Trophoblast cell (in vitro differentiated cells and primary cell): ENCODE measurements at regions not wholly inside any gene's neighbourhood (a gene's known extent, or its start where the extent isn't known, plus 50 kb on each side); places are given as distances from the start of the nearest gene placed in this dataset.

Experiments
- DNase-seq, 2 donors: peaks; one replicate each; pipeline ENCODE4 v3.0.0-alpha.2; 2016
- H2AFZ ChIP-seq: 2 replicates; pipeline ENCODE4 v1.6.1; 2013; ENCODE audit warnings: low read length, moderate library complexity, mild to moderate bottlenecking; ENCODE audit not compliant: insufficient read depth, poor library complexity
- H2AK5ac ChIP-seq: 2 replicates; pipeline ENCODE4 v1.6.1; 2013; ENCODE audit warnings: mild to moderate bottlenecking, low read length
- H2BK120ac ChIP-seq: 2 replicates; pipeline ENCODE4 v1.6.1; 2013; ENCODE audit warnings: low read length, mild to moderate bottlenecking, moderate library complexity; ENCODE audit not compliant: insufficient read depth, poor library complexity
- H2BK12ac ChIP-seq: 2 replicates; pipeline ENCODE4 v1.6.1; 2013; ENCODE audit warnings: mild to moderate bottlenecking, low read length, moderate library complexity
- H2BK5ac ChIP-seq: 2 replicates; pipeline ENCODE4 v1.6.1; 2013; ENCODE audit warnings: low read length, low read depth, moderate library complexity, mild to moderate bottlenecking; ENCODE audit not compliant: poor library complexity
- H3K14ac ChIP-seq: 2 replicates; pipeline ENCODE4 v1.6.1; 2013; ENCODE audit warnings: mild to moderate bottlenecking, low read length
- H3K18ac ChIP-seq: 2 replicates; pipeline ENCODE4 v1.6.1; 2013; ENCODE audit warnings: mild to moderate bottlenecking, low read length
- H3K23ac ChIP-seq: 2 replicates; pipeline ENCODE4 v1.6.1; 2013; ENCODE audit warnings: low read length
- H3K27ac ChIP-seq: 2 replicates; pipeline ENCODE4 v1.5.1; 2013; ENCODE audit warnings: low read depth, mild to moderate bottlenecking, inconsistent platforms, low read length, moderate library complexity
- H3K27me3 ChIP-seq: 2 replicates; pipeline ENCODE4 v1.6.1; 2013; ENCODE audit warnings: inconsistent platforms, mild to moderate bottlenecking, low read length, moderate library complexity; ENCODE audit not compliant: insufficient read depth
- H3K36me3 ChIP-seq, 2 experiments: 1 replicate in 1 of 2; 2 replicates in 1 of 2; pipeline ENCODE4 v1.6.1; 2013; ENCODE audit warnings: low read length in 2 of 2, mild to moderate bottlenecking in 2 of 2, moderate library complexity in 1 of 2; ENCODE audit not compliant: insufficient read depth in 2 of 2, control insufficient read depth in 1 of 2
- H3K4ac ChIP-seq: 2 replicates; pipeline ENCODE4 v1.6.1; 2013; ENCODE audit warnings: low read depth, mild to moderate bottlenecking, low read length, moderate library complexity
- H3K4me1 ChIP-seq, 2 experiments: 1 replicate in 1 of 2; 2 replicates in 1 of 2; pipeline ENCODE4 v1.6.1; 2013; ENCODE audit warnings: low read length in 2 of 2, mild to moderate bottlenecking in 2 of 2, moderate library complexity in 1 of 2; ENCODE audit not compliant: insufficient read depth in 2 of 2, control insufficient read depth in 1 of 2
- H3K4me2 ChIP-seq: 2 replicates; pipeline ENCODE4 v1.6.1; 2013; ENCODE audit warnings: inconsistent platforms, mild to moderate bottlenecking, low read length, moderate library complexity
- H3K4me3 ChIP-seq: 2 replicates; pipeline ENCODE4 v1.5.1; 2013; ENCODE audit warnings: mild to moderate bottlenecking, low read depth, low read length, inconsistent platforms
- H3K79me1 ChIP-seq: one replicate; pipeline ENCODE4 v1.6.1; 2013; ENCODE audit warnings: low read length
- H3K79me2 ChIP-seq: 2 replicates; pipeline ENCODE4 v1.6.1; 2013; ENCODE audit warnings: low read length, mild to moderate bottlenecking; ENCODE audit not compliant: control insufficient read depth, insufficient read depth, poor library complexity
- H3K9ac ChIP-seq: 2 replicates; pipeline ENCODE4 v1.6.1; 2013; ENCODE audit warnings: mild to moderate bottlenecking, low read length
- H3K9me3 ChIP-seq: 2 replicates; pipeline ENCODE4 v1.6.1; 2013; ENCODE audit warnings: low read depth, mild to moderate bottlenecking, control low read depth, inconsistent platforms, low read length; ENCODE audit not compliant: insufficient read depth
- H4K12ac ChIP-seq: 2 replicates; pipeline ENCODE4 v1.6.1; 2013; ENCODE audit warnings: low read depth, mild to moderate bottlenecking, low read length, moderate library complexity
- H4K8ac ChIP-seq: 2 replicates; pipeline ENCODE4 v1.6.1; 2013; ENCODE audit warnings: low read depth, mild to moderate bottlenecking, low read length, moderate library complexity
- H4K91ac ChIP-seq: one replicate; pipeline ENCODE4 v1.6.1; 2013; ENCODE audit warnings: low read depth, mild to moderate bottlenecking, low read length, moderate library complexity
- WGBS: extraction: QIAGEN DNeasy Blood & Tissue Kit; methylation state at CpG from one replicate; pipeline ENCODE4 v1.1.7; 2013; ENCODE audit warnings: missing lambda C conversion rate; ENCODE audit not compliant: insufficient read length, insufficient coverage; ENCODE audit errors: extremely low coverage; 5-methylcytosine and 5-hydroxymethylcytosine counted together

DNA sequence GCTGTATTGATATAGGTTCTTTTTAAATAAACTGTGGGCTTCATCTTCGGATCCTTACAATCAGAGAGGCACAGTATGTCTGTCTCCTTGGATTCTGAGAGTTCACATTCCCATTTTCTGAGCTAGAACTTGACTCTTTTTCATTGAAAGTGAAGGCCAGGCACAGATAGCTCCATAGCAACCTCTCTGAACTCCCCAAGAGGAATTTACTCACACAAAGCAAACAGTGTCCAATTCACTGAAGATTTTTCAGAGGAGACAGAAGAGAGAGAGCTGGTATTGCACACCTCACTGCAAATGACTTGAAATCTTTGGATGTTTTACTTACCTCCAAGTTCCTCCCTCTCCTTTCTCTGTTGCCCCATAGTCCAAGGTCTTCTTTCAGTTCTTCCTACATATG lies 130.9 kb upstream of the CASK start:
- H3K79me2 ChIP-seq, result no peaks in the 10 kb centered on the region
- DNase-seq, result peak in 1 of 2 donors; percentile 18
- no peak overlapping the region for H3K18ac ChIP-seq
- no peak overlapping the region for H3K27ac ChIP-seq
- no peak overlapping the region for H4K8ac ChIP-seq
- no peaks in the 10 kb centered on the region for H3K79me1 ChIP-seq
- no peak overlapping the region for H4K91ac ChIP-seq
- no peak overlapping the region for H3K23ac ChIP-seq
- no peaks in the 10 kb centered on the region for H3K9me3 ChIP-seq
- H2BK5ac ChIP-seq, result no peak overlapping the region
- no peak overlapping the region for H2BK120ac ChIP-seq
- no peaks in the 10 kb centered on the region for H3K27me3 ChIP-seq
- no peak overlapping the region for H2AFZ ChIP-seq
- H2BK12ac ChIP-seq, result no peak overlapping the region
- no peaks in the 10 kb centered on the region for H3K4me1 ChIP-seq
- no peak overlapping the region for H2AK5ac ChIP-seq
- H3K14ac ChIP-seq, result no peak overlapping the region
- no peak overlapping the region for H4K12ac ChIP-seq
- H3K36me3 ChIP-seq, result no peaks in the 10 kb centered on the region
- H3K4me3 ChIP-seq, result no peak overlapping the region
- no peak overlapping the region for H3K9ac ChIP-seq
- no peak overlapping the region for H3K4ac ChIP-seq
- no CpG with 5 or more reads among the region's 1 CpG for WGBS
- no peak overlapping the region for H3K4me2 ChIP-seq

GRCh38 chrX:42050345-42050744 lies 127.0 kb upstream of the CASK start:
- Histone ChIP-seq H3K4me1 (no peaks in the 10 kb centered on the region), H2BK120ac (no peak overlapping the region), H3K9ac (no peak overlapping the region), H3K18ac (no peak overlapping the region), H3K4ac (no peak overlapping the region), H2AK5ac (no peak overlapping the region), H3K23ac (no peak overlapping the region), H2AFZ (no peak overlapping the region), H3K79me2 (no peaks in the 10 kb centered on the region), H3K4me2 (no peak overlapping the region), H3K36me3 (no peaks in the 10 kb centered on the region), H3K9me3 (no peaks in the 10 kb centered on the region), H2BK12ac (no peak overlapping the region), H3K27ac (no peak overlapping the region), H4K12ac (no peak overlapping the region), H3K14ac (no peak overlapping the region), H3K4me3 (no peak overlapping the region), H4K91ac (no peak overlapping the region), H3K27me3 (no peaks in the 10 kb centered on the region), H4K8ac (no peak overlapping the region), H2BK5ac (no peak overlapping the region), H3K79me1 (no peaks in the 10 kb centered on the region)
- DNase-seq, result no peak
- no CpG with 5 or more reads among the region's 4 CpGs for WGBS

DNA sequence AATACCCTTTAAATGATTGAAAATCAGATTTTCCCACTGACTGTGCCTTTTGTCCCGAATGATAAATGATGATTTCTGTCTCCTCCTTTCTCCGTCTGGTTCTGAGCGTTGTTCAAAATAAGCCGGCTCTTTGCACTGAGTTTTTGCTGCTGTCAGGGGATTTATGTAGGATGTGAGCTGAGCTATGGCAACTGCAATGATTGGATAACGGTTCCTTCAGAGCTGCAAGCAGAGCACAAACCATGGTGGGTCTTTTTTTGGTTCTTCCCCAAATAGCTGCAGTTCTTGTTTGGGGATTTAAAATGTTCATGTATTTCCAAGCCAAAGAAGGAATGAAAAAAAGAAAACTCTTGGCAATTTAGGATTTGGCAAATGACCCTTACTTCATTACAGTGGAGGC lies 124.5 kb upstream of the CASK start:
- H3K27me3 ChIP-seq, result no peaks in the 10 kb centered on the region
- no peak for DNase-seq
- WGBS, result no CpG with 5 or more reads among the region's 5 CpGs
- no peak overlapping the region for H4K91ac ChIP-seq
- H3K79me1 ChIP-seq, result no peaks in the 10 kb centered on the region
- H2BK5ac ChIP-seq, result no peak overlapping the region
- H2AFZ ChIP-seq, result no peak overlapping the region
- H2BK12ac ChIP-seq, result no peak overlapping the region
- no peak overlapping the region for H2BK120ac ChIP-seq
- H3K4me2 ChIP-seq, result no peak overlapping the region
- H3K4me1 ChIP-seq, result no peaks in the 10 kb centered on the region
- H3K14ac ChIP-seq, result no peak overlapping the region
- H4K8ac ChIP-seq, result no peak overlapping the region
- no peaks in the 10 kb centered on the region for H3K79me2 ChIP-seq
- H3K36me3 ChIP-seq, result no peaks in the 10 kb centered on the region
- no peak overlapping the region for H3K18ac ChIP-seq
- H3K23ac ChIP-seq, result no peak overlapping the region
- H3K9me3 ChIP-seq, result no peaks in the 10 kb centered on the region
- H2AK5ac ChIP-seq, result no peak overlapping the region
- H3K27ac ChIP-seq, result no peak overlapping the region
- H3K4ac ChIP-seq, result no peak overlapping the region
- H3K4me3 ChIP-seq, result no peak overlapping the region
- H4K12ac ChIP-seq, result no peak overlapping the region
- no peak overlapping the region for H3K9ac ChIP-seq

GRCh38 chrX:42028109-42028508 lies 104.8 kb upstream of the CASK start:
- Histone ChIP-seq H3K9ac (no peak overlapping the region), H2BK120ac (no peak overlapping the region), H4K91ac (no peak overlapping the region), H3K4me2 (no peak overlapping the region), H3K23ac (no peak overlapping the region), H3K18ac (no peak overlapping the region), H3K4me1 (no peaks in the 10 kb centered on the region), H3K27ac (no peak overlapping the region), H2AFZ (no peak overlapping the region), H2BK12ac (no peak overlapping the region), H3K9me3 (no peaks in the 10 kb centered on the region), H4K12ac (no peak overlapping the region), H3K14ac (no peak overlapping the region), H3K79me2 (no peaks in the 10 kb centered on the region), H2BK5ac (no peak overlapping the region), H3K4ac (no peak overlapping the region), H3K4me3 (no peak overlapping the region), H3K27me3 (no peaks in the 10 kb centered on the region), H2AK5ac (no peak overlapping the region), H3K36me3 (no peaks in the 10 kb centered on the region), H3K79me1 (no peaks in the 10 kb centered on the region), H4K8ac (no peak overlapping the region)
- WGBS, result no CpG with 5 or more reads among the region's 2 CpGs
- DNase-seq, result no peak
